Gastroesophageal sphincter (tissue), 4 donors: ENCODE measurements at regions not wholly inside any gene's neighbourhood (a gene's known extent, or its start where the extent isn't known, plus 50 kb on each side); places are given as distances from the start of the nearest gene placed in this dataset.
A peak's percentile ranks its signal among the peaks of the same experiment; 100 is the strongest.

Experiments used
- ATAC-seq: fragments of 150-250 bp; one replicate; pipeline ENCODE4 v1.9.1; 2016; ENCODE audit warnings: mild to moderate bottlenecking, moderate library complexity
- H3K27ac ChIP-seq, 4 donors: fragments of 200-600 bp; sonication (generic) in 3 of 4; 1 replicate in 3 of 4; 2 replicates in 1 of 4; pipeline ENCODE4 v1.5.1; 2016 to 2019
- H3K27me3 ChIP-seq: fragments of 200-600 bp; sonication (generic); one replicate; pipeline ENCODE4 v1.5.1; 2019
- H3K36me3 ChIP-seq, 2 donors: fragments of 200-600 bp; sonication (generic); one replicate each; pipeline ENCODE4 v1.5.1; 2019; ENCODE audit warnings: control low read depth in 1 of 2
- H3K4me1 ChIP-seq, 3 donors: fragments of 200-600 bp; sonication (generic); 1 replicate in 2 of 3; 2 replicates in 1 of 3; pipeline ENCODE4 v1.5.1; 2016 to 2019; ENCODE audit warnings: control low read depth in 2 of 3
- H3K4me3 ChIP-seq, 2 donors: fragments of 200-600 bp; sonication (generic); one replicate each; pipeline ENCODE4 v1.5.1; 2019; ENCODE audit warnings: mild to moderate bottlenecking in 1 of 2, moderate library complexity in 1 of 2
- H3K9me3 ChIP-seq, 3 donors: fragments of 200-600 bp; sonication (generic); one replicate each; pipeline ENCODE4 v1.5.1; 2017 to 2019; ENCODE audit warnings: control low read depth in 2 of 3
- CTCF ChIP-seq, 4 experiments: fragments of 200-600 bp in 2 of 4; fragments of 450-650 bp in 2 of 4; sonication (generic) in 1 of 4; IDR thresholded peaks; one replicate each; pipeline ENCODE4 v1.5.1; 2017 to 2019; ENCODE audit warnings: antibody characterized with exemption in 4 of 4, mild to moderate bottlenecking in 2 of 4, moderate library complexity in 2 of 4
- EP300 ChIP-seq: sonication (generic); formaldehyde crosslinking; IDR thresholded peaks from one replicate; pipeline ENCODE4 v1.6.1; 2017; ENCODE audit warnings: antibody characterized with exemption, mild to moderate bottlenecking
- POLR2A ChIP-seq, 2 donors: fragments of 450-650 bp; IDR thresholded peaks; one replicate each; pipeline ENCODE4 v1.6.1; 2017; ENCODE audit warnings: antibody characterized with exemption in 2 of 2, mild to moderate bottlenecking in 2 of 2, moderate library complexity in 1 of 2
- POLR2AphosphoS5 ChIP-seq: sonication (generic); formaldehyde crosslinking; IDR thresholded peaks from one replicate; pipeline ENCODE4 v1.6.1; 2017; ENCODE audit warnings: antibody characterized with exemption
- WGBS, 2 donors: methylation state at CpG; one replicate each; pipeline ENCODE4 v1.1.5; 2018; ENCODE audit warnings: low coverage in 1 of 2; 5-methylcytosine and 5-hydroxymethylcytosine counted together

GRCh38 chr5:112574536-112574935 lies 155.5 kb upstream of the EPB41L4A start:
- Histone ChIP-seq H3K4me3 (no peak overlapping the region), H3K4me1 (peaks cover 0 to 10% (median 5%) of the 10 kb centered on the region in 3 donors), H3K27me3 (no peaks in the 10 kb centered on the region), H3K36me3 (no peaks in the 10 kb centered on the region), H3K27ac (no peak overlapping the region), H3K9me3 (no peaks in the 10 kb centered on the region)
- no peak for TF ChIP-seq POLR2A (IDR thresholded peaks at IDR 0.05)
- no peak for TF ChIP-seq CTCF (IDR thresholded peaks at IDR 0.05)
- TF ChIP-seq EP300 = no peak
- no peak for TF ChIP-seq POLR2AphosphoS5
- WGBS, 2 donors = 54 to 67% methylated on average over 2 to 3 of the region's 3 CpGs
- no peak for ATAC-seq

- WGBS, 2 donors = 11 to 30% methylated on average over 1 to 2 of the region's 3 CpGs
- H3K4me1 ChIP-seq = peaks cover 0 to 10% (median 5%) of the 10 kb centered on the region in 3 donors
- H3K4me3 ChIP-seq = no peak overlapping the region
- no peaks in the 10 kb centered on the region for H3K36me3 ChIP-seq
- no peaks in the 10 kb centered on the region for H3K9me3 ChIP-seq
- no peak for ATAC-seq
- H3K27me3 ChIP-seq = no peaks in the 10 kb centered on the region
- peak overlapping the region in 3 of 4 donors; percentile 0 to 41 (median 39) for H3K27ac ChIP-seq
- TF ChIP-seq POLR2A (IDR thresholded peaks at IDR 0.05) (no peak), CTCF (IDR thresholded peaks at IDR 0.05) (no peak), POLR2AphosphoS5 (no peak), EP300 (no peak)
Measured at GRCh38 chr5:112576298-112576925, 157.3 kb upstream of the EPB41L4A start.

- no peaks in the 10 kb centered on the region for H3K27me3 ChIP-seq
- TF ChIP-seq POLR2A (IDR thresholded peaks at IDR 0.05) (no peak), EP300 (no peak), POLR2AphosphoS5 (no peak), CTCF (IDR thresholded peaks at IDR 0.05) (no peak)
- H3K36me3 ChIP-seq = no peaks in the 10 kb centered on the region
- no peak overlapping the region for H3K4me3 ChIP-seq
- H3K9me3 ChIP-seq = no peaks in the 10 kb centered on the region
- WGBS, 2 donors = 67% methylated on average over 1 of the region's 1 CpG; no CpG with 5 or more reads in 1 of the 2 donors
- H3K4me1 ChIP-seq = peaks cover 0 to 10% (median 5%) of the 10 kb centered on the region in 3 donors
- ATAC-seq = no peak
- no peak overlapping the region for H3K27ac ChIP-seq
Measured at GRCh38 chr5:112579599-112580170, 158.0 kb upstream of the APC start.

- 87 to 92% methylated on average over 3 to 7 of the region's 9 CpGs for WGBS, 2 donors
- Histone ChIP-seq H3K27ac (no peak overlapping the region), H3K9me3 (no peaks in the 10 kb centered on the region), H3K4me3 (no peak overlapping the region), H3K4me1 (peaks cover 0 to 1% (median 0%) of the 10 kb centered on the region in 3 donors), H3K27me3 (no peaks in the 10 kb centered on the region), H3K36me3 (no peaks in the 10 kb centered on the region)
- TF ChIP-seq POLR2AphosphoS5 (no peak), POLR2A (IDR thresholded peaks at IDR 0.05) (no peak), EP300 (no peak), CTCF (IDR thresholded peaks at IDR 0.05) (no peak)
- no peak for ATAC-seq
Measured at GRCh38 chr5:112581811-112582320, 155.8 kb upstream of the APC start.

- TF ChIP-seq CTCF (IDR thresholded peaks at IDR 0.05) (no peak), POLR2AphosphoS5 (no peak), POLR2A (IDR thresholded peaks at IDR 0.05) (no peak), EP300 (no peak)
- Histone ChIP-seq H3K27ac (no peak overlapping the region), H3K4me3 (no peak overlapping the region), H3K4me1 (no peaks in the 10 kb centered on the region), H3K27me3 (no peaks in the 10 kb centered on the region), H3K36me3 (no peaks in the 10 kb centered on the region), H3K9me3 (no peaks in the 10 kb centered on the region)
- no peak for ATAC-seq
- WGBS, 2 donors = no CpG with 5 or more reads among the region's 4 CpGs
Measured at GRCh38 chr5:112583166-112583565, 154.5 kb upstream of the APC start.
